Thyroid gland (tissue), 4 donors: ENCODE measurements at regions not wholly inside any gene's neighbourhood (a gene's known extent, or its start where the extent isn't known, plus 50 kb on each side); places are given as distances from the start of the nearest gene placed in this dataset.

Source experiments
- CTCF ChIP-seq, 6 experiments: fragments of 200-600 bp in 3 of 6; fragments of 450-650 bp in 3 of 6; sonication (generic) in 3 of 6; IDR thresholded peaks; one replicate each; pipeline ENCODE4 v1.5.1; 2016 to 2019; ENCODE audit warnings: antibody characterized with exemption in 6 of 6, mild to moderate bottlenecking in 2 of 6, inconsistent platforms in 1 of 6, moderate library complexity in 1 of 6
- POLR2A ChIP-seq, 2 donors: fragments of 450-650 bp; IDR thresholded peaks; one replicate each; pipeline ENCODE4 v1.6.1; 2017; ENCODE audit warnings: antibody characterized with exemption in 2 of 2, mild to moderate bottlenecking in 2 of 2, moderate library complexity in 1 of 2

- TF ChIP-seq CTCF (IDR thresholded peaks at IDR 0.05): no peak
- TF ChIP-seq POLR2A (IDR thresholded peaks at IDR 0.05): no peak
Observed at GRCh38 chr1:82777240-82777639, 976.5 kb downstream of the ADGRL2 start.
